WTC11 (cell line): ENCODE measurements at regions not wholly inside any gene's neighbourhood (a gene's known extent, or its start where the extent isn't known, plus 50 kb on each side); places are given as distances from the start of the nearest gene placed in this dataset.

ENCODE experiments used
- ATAC-seq: fragments of 200-7000 bp; cut with Tn5 transposase; 2 replicates; pipeline ENCODE4 v1.10.0; 2021; ENCODE audit warnings: mild to moderate bottlenecking, moderate library complexity
- CTCF ChIA-PET: fragments of 300-600 bp; sonication (Branson Sonifier 250); formaldehyde crosslinking; loops from one replicate; lab custom pipeline; 2021; ENCODE audit warnings: antibody characterized with exemption; lab: Charles Lee
- POLR2A ChIA-PET: fragments of 350-600 bp; sonication (Branson Sonifier 250); formaldehyde crosslinking; loops from one replicate; lab custom pipeline; 2021; ENCODE audit warnings: antibody characterized with exemption; lab: Charles Lee
- DNase-seq: peaks from one replicate; pipeline ENCODE4 v3.0.0; 2021; ENCODE audit warnings: low spot score
- H3K27ac Mint-ChIP-seq: 2 replicates; pipeline ENCODE4 v1.8.0; 2021; ENCODE audit warnings: mixed read lengths
- H3K27me3 Mint-ChIP-seq: 2 replicates; pipeline ENCODE4 v1.8.0; 2021; ENCODE audit warnings: low read depth, mild to moderate bottlenecking, moderate library complexity, mixed read lengths
- H3K36me3 Mint-ChIP-seq: 2 replicates; pipeline ENCODE4 v1.8.0; 2021; ENCODE audit warnings: mixed read lengths
- H3K4me1 Mint-ChIP-seq: 2 replicates; pipeline ENCODE4 v1.8.0; 2022; ENCODE audit warnings: mixed read lengths
- H3K4me3 Mint-ChIP-seq: 2 replicates; pipeline ENCODE4 v1.8.0; 2021; ENCODE audit warnings: mild to moderate bottlenecking, moderate library complexity, mixed read lengths
- H3K9me3 Mint-ChIP-seq: 2 replicates; pipeline ENCODE4 v1.8.0; 2021; ENCODE audit warnings: mixed read lengths
- JUN ChIP-seq: sonication (generic); formaldehyde crosslinking; IDR thresholded peaks from 2 replicates; pipeline ENCODE4 v1.8.0; 2023; ENCODE audit warnings: mild to moderate bottlenecking, missing genetic modification reagents
- KAT7 ChIP-seq: sonication (generic); formaldehyde crosslinking; IDR thresholded peaks from 2 replicates; pipeline ENCODE4 v1.8.1; 2023; ENCODE audit warnings: missing genetic modification reagents, mild to moderate bottlenecking, borderline replicate concordance
- MXD4 ChIP-seq: fragments of 250-450 bp; sonication (Bioruptor Pico); IDR thresholded peaks from 2 replicates; pipeline ENCODE4 v1.8.0; 2021; ENCODE audit warnings: mild to moderate bottlenecking, moderate library complexity, borderline replicate concordance
- NFE2L1 ChIP-seq: sonication (generic); formaldehyde crosslinking; IDR thresholded peaks from 2 replicates; pipeline ENCODE4 v1.8.1; 2023; ENCODE audit warnings: missing genetic modification reagents
- NR3C1 ChIP-seq: sonication (generic); formaldehyde crosslinking; conservative IDR thresholded peaks from 2 replicates; pipeline ENCODE4 v1.8.1; 2023; ENCODE audit warnings: low read depth, mild to moderate bottlenecking, missing genetic modification reagents
- PRRX2 ChIP-seq: fragments of 250-450 bp; sonication (Bioruptor Pico); IDR thresholded peaks from 2 replicates; pipeline ENCODE4 v1.8.0; 2021; ENCODE audit warnings: mild to moderate bottlenecking
- ZNF263 ChIP-seq: sonication (generic); formaldehyde crosslinking; IDR thresholded peaks from 2 replicates; pipeline ENCODE4 v1.8.1; 2022; ENCODE audit warnings: low read depth, mild to moderate bottlenecking, moderate library complexity, missing genetic modification reagents
- ZNF416 ChIP-seq: fragments of 250-450 bp; sonication (Bioruptor Pico); IDR thresholded peaks from 2 replicates; pipeline ENCODE4 v1.9.0; 2021; ENCODE audit warnings: mild to moderate bottlenecking, inconsistent platforms
- TF ChIP-seq, protein P1 (sequence below): sonication (generic); formaldehyde crosslinking; IDR thresholded peaks from 2 replicates; pipeline ENCODE4 v1.8.0; 2023; ENCODE audit warnings: mild to moderate bottlenecking, missing genetic modification reagents
- TF ChIP-seq, protein P2 (sequence below): fragments of 250-450 bp; sonication (Bioruptor Pico); IDR thresholded peaks from 2 replicates; pipeline ENCODE4 v1.9.0; 2021; ENCODE audit warnings: mild to moderate bottlenecking, borderline replicate concordance
- TF ChIP-seq, protein P3 (sequence below): sonication (generic); formaldehyde crosslinking; IDR thresholded peaks from 2 replicates; pipeline ENCODE4 v1.8.1; 2022; ENCODE audit warnings: low read depth, mild to moderate bottlenecking, moderate library complexity, missing genetic modification reagents, borderline replicate concordance
- TF ChIP-seq, protein P4 (sequence below): sonication (generic); formaldehyde crosslinking; IDR thresholded peaks from 2 replicates; pipeline ENCODE4 v1.8.0; 2022; ENCODE audit warnings: mild to moderate bottlenecking, missing genetic modification reagents
- TF ChIP-seq, protein P5 (sequence below): sonication (generic); formaldehyde crosslinking; IDR thresholded peaks from 2 replicates; pipeline ENCODE4 v1.8.1; 2023; ENCODE audit warnings: mild to moderate bottlenecking, missing genetic modification reagents
- TF ChIP-seq, protein P6 (sequence below): sonication (generic); formaldehyde crosslinking; IDR thresholded peaks from 2 replicates; pipeline ENCODE4 v1.8.0; 2023; ENCODE audit warnings: missing genetic modification reagents
- TF ChIP-seq, protein P7 (sequence below): sonication (generic); formaldehyde crosslinking; IDR thresholded peaks from 2 replicates; pipeline ENCODE4 v1.8.0; 2022; ENCODE audit warnings: missing genetic modification reagents

DNA sequence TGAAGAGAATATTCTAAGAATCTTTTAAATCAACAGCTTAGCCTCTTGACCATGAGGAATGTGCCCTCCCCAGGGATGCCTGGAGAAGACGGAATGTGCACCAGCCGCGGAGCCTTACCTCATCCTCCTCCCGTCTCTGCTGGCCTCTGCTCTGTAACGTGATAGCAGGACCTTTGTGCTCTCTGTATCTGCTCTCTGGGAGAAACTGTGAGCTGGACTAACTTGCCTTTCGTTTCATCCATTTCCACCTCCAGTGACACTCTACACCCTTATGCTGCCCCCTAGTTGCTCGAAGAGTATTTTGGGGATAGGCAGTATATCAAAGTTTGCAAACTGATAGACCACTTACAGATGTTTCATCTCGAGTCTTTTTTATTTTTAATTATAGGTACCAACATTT is 141.4 kb downstream of the NPR3 start (continued):
- TF ChIP-seq ZNF263: no peak
- TF ChIP-seq JUN (CRISPR knock-in tag): no peak
- no peak for TF ChIP-seq PRRX2 (CRISPR knock-in tag)
- TF ChIP-seq NR3C1 (CRISPR knock-in tag): no peak
- no peak for TF ChIP-seq MXD4 (CRISPR knock-in tag)
- TF ChIP-seq, protein P1, sequence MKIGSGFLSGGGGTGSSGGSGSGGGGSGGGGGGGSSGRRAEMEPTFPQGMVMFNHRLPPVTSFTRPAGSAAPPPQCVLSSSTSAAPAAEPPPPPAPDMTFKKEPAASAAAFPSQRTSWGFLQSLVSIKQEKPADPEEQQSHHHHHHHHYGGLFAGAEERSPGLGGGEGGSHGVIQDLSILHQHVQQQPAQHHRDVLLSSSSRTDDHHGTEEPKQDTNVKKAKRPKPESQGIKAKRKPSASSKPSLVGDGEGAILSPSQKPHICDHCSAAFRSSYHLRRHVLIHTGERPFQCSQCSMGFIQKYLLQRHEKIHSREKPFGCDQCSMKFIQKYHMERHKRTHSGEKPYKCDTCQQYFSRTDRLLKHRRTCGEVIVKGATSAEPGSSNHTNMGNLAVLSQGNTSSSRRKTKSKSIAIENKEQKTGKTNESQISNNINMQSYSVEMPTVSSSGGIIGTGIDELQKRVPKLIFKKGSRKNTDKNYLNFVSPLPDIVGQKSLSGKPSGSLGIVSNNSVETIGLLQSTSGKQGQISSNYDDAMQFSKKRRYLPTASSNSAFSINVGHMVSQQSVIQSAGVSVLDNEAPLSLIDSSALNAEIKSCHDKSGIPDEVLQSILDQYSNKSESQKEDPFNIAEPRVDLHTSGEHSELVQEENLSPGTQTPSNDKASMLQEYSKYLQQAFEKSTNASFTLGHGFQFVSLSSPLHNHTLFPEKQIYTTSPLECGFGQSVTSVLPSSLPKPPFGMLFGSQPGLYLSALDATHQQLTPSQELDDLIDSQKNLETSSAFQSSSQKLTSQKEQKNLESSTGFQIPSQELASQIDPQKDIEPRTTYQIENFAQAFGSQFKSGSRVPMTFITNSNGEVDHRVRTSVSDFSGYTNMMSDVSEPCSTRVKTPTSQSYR (CRISPR knock-in tag): no peak

DNA sequence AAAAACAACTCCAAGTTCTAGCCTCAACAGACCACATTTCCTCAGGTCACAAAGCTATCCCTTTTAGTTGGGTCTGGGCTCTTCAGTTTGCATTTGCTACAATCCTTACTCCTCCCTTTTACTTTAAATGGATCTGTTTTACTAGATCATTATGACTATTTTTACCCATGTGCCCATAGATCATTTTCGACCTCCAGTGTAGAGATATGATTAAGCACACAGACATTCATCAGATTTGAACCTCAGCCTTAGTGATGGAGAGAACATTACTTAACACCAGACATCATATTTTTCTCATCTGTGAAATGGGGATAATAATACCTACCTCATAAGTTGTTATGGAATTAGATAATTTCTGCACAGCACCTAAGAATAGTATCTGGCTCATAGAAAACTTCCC is 141.9 kb downstream of the NPR3 start:
- no peak for ATAC-seq
- no peak for DNase-seq
- peaks cover 26% of the 10 kb centered on the region for H3K27me3 Mint-ChIP-seq
- ChIA-PET CTCF (interaction anchor here (0.6 to 1.9 kb wide), 11 partner anchors 18 to 189 kb away, joined by 3 to 7 read pairs (median 4); no protein-coding TSS in a partner anchor), POLR2A (no interaction called here)
- peaks cover 13% of the 10 kb centered on the region for H3K9me3 Mint-ChIP-seq
- H3K4me1 Mint-ChIP-seq: peaks cover 13% of the 10 kb centered on the region
- no peak overlapping the region for H3K27ac Mint-ChIP-seq
- no peak for TF ChIP-seq KAT7 (CRISPR knock-in tag)
- TF ChIP-seq, protein P2, sequence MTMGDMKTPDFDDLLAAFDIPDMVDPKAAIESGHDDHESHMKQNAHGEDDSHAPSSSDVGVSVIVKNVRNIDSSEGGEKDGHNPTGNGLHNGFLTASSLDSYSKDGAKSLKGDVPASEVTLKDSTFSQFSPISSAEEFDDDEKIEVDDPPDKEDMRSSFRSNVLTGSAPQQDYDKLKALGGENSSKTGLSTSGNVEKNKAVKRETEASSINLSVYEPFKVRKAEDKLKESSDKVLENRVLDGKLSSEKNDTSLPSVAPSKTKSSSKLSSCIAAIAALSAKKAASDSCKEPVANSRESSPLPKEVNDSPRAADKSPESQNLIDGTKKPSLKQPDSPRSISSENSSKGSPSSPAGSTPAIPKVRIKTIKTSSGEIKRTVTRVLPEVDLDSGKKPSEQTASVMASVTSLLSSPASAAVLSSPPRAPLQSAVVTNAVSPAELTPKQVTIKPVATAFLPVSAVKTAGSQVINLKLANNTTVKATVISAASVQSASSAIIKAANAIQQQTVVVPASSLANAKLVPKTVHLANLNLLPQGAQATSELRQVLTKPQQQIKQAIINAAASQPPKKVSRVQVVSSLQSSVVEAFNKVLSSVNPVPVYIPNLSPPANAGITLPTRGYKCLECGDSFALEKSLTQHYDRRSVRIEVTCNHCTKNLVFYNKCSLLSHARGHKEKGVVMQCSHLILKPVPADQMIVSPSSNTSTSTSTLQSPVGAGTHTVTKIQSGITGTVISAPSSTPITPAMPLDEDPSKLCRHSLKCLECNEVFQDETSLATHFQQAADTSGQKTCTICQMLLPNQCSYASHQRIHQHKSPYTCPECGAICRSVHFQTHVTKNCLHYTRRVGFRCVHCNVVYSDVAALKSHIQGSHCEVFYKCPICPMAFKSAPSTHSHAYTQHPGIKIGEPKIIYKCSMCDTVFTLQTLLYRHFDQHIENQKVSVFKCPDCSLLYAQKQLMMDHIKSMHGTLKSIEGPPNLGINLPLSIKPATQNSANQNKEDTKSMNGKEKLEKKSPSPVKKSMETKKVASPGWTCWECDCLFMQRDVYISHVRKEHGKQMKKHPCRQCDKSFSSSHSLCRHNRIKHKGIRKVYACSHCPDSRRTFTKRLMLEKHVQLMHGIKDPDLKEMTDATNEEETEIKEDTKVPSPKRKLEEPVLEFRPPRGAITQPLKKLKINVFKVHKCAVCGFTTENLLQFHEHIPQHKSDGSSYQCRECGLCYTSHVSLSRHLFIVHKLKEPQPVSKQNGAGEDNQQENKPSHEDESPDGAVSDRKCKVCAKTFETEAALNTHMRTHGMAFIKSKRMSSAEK (CRISPR knock-in tag): no peak
- TF ChIP-seq, protein P3, sequence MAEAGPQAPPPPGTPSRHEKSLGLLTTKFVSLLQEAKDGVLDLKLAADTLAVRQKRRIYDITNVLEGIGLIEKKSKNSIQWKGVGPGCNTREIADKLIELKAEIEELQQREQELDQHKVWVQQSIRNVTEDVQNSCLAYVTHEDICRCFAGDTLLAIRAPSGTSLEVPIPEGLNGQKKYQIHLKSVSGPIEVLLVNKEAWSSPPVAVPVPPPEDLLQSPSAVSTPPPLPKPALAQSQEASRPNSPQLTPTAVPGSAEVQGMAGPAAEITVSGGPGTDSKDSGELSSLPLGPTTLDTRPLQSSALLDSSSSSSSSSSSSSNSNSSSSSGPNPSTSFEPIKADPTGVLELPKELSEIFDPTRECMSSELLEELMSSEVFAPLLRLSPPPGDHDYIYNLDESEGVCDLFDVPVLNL (CRISPR knock-in tag): no peak
- TF ChIP-seq NFE2L1: no peak
- TF ChIP-seq, protein P4, sequence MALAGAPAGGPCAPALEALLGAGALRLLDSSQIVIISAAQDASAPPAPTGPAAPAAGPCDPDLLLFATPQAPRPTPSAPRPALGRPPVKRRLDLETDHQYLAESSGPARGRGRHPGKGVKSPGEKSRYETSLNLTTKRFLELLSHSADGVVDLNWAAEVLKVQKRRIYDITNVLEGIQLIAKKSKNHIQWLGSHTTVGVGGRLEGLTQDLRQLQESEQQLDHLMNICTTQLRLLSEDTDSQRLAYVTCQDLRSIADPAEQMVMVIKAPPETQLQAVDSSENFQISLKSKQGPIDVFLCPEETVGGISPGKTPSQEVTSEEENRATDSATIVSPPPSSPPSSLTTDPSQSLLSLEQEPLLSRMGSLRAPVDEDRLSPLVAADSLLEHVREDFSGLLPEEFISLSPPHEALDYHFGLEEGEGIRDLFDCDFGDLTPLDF (CRISPR knock-in tag): no peak
- TF ChIP-seq, protein P5, sequence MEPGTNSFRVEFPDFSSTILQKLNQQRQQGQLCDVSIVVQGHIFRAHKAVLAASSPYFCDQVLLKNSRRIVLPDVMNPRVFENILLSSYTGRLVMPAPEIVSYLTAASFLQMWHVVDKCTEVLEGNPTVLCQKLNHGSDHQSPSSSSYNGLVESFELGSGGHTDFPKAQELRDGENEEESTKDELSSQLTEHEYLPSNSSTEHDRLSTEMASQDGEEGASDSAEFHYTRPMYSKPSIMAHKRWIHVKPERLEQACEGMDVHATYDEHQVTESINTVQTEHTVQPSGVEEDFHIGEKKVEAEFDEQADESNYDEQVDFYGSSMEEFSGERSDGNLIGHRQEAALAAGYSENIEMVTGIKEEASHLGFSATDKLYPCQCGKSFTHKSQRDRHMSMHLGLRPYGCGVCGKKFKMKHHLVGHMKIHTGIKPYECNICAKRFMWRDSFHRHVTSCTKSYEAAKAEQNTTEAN (CRISPR knock-in tag): no peak
- no peak for TF ChIP-seq MXD4 (CRISPR knock-in tag)
- TF ChIP-seq, protein P6, sequence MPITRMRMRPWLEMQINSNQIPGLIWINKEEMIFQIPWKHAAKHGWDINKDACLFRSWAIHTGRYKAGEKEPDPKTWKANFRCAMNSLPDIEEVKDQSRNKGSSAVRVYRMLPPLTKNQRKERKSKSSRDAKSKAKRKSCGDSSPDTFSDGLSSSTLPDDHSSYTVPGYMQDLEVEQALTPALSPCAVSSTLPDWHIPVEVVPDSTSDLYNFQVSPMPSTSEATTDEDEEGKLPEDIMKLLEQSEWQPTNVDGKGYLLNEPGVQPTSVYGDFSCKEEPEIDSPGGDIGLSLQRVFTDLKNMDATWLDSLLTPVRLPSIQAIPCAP (CRISPR knock-in tag): no peak
- TF ChIP-seq, protein P7, sequence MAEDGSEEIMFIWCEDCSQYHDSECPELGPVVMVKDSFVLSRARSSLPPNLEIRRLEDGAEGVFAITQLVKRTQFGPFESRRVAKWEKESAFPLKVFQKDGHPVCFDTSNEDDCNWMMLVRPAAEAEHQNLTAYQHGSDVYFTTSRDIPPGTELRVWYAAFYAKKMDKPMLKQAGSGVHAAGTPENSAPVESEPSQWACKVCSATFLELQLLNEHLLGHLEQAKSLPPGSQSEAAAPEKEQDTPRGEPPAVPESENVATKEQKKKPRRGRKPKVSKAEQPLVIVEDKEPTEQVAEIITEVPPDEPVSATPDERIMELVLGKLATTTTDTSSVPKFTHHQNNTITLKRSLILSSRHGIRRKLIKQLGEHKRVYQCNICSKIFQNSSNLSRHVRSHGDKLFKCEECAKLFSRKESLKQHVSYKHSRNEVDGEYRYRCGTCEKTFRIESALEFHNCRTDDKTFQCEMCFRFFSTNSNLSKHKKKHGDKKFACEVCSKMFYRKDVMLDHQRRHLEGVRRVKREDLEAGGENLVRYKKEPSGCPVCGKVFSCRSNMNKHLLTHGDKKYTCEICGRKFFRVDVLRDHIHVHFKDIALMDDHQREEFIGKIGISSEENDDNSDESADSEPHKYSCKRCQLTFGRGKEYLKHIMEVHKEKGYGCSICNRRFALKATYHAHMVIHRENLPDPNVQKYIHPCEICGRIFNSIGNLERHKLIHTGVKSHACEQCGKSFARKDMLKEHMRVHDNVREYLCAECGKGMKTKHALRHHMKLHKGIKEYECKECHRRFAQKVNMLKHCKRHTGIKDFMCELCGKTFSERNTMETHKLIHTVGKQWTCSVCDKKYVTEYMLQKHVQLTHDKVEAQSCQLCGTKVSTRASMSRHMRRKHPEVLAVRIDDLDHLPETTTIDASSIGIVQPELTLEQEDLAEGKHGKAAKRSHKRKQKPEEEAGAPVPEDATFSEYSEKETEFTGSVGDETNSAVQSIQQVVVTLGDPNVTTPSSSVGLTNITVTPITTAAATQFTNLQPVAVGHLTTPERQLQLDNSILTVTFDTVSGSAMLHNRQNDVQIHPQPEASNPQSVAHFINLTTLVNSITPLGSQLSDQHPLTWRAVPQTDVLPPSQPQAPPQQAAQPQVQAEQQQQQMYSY (CRISPR knock-in tag): no peak
- no peak for TF ChIP-seq ZNF416 (CRISPR knock-in tag)
- H3K4me3 Mint-ChIP-seq: no peak overlapping the region
- H3K36me3 Mint-ChIP-seq: peaks cover 7% of the 10 kb centered on the region
